Activated naive CD8-positive, alpha-beta T cell treated with anti-CD3 and anti-CD28 coated beads, Interleukin-2, amount 10 ng/mL, durations not matched to agents 7 days and 5 days (primary cell): ENCODE measurements at regions not wholly inside any gene's neighbourhood (a gene's known extent, or its start where the extent isn't known, plus 50 kb on each side); places are given as distances from the start of the nearest gene placed in this dataset.

Experiments used
- ATAC-seq: fragments of 150-1000 bp; cut with Tn5 transposase; one replicate; pipeline ENCODE4 v1.10.0; 2021; ENCODE audit warnings: low read depth, moderate library complexity
- POLR2A ChIA-PET: fragments of 350-600 bp; sonication (Branson Sonifier 250); formaldehyde crosslinking; loops from one replicate; lab custom pipeline; 2021; ENCODE audit warnings: antibody characterized with exemption; lab: Charles Lee
- DNase-seq: peaks from one replicate; pipeline ENCODE4 v3.0.0; 2021
- H3K27ac Mint-ChIP-seq: one replicate; pipeline ENCODE4 v1.8.0; 2022; ENCODE audit warnings: mild to moderate bottlenecking, mixed read lengths
- H3K27me3 Mint-ChIP-seq: one replicate; pipeline ENCODE4 v1.8.0; 2022; ENCODE audit warnings: mild to moderate bottlenecking, moderate library complexity, mixed read lengths
- H3K36me3 Mint-ChIP-seq: one replicate; pipeline ENCODE4 v1.8.0; 2021; ENCODE audit warnings: mild to moderate bottlenecking, mixed read lengths
- H3K4me1 Mint-ChIP-seq: one replicate; pipeline ENCODE4 v1.8.0; 2021; ENCODE audit warnings: mixed read lengths
- H3K4me3 Mint-ChIP-seq: one replicate; pipeline ENCODE4 v1.8.0; 2022; ENCODE audit warnings: mild to moderate bottlenecking, moderate library complexity, mixed read lengths
- H3K9me3 Mint-ChIP-seq: one replicate; pipeline ENCODE4 v1.8.0; 2021; ENCODE audit warnings: mixed read lengths

DNA sequence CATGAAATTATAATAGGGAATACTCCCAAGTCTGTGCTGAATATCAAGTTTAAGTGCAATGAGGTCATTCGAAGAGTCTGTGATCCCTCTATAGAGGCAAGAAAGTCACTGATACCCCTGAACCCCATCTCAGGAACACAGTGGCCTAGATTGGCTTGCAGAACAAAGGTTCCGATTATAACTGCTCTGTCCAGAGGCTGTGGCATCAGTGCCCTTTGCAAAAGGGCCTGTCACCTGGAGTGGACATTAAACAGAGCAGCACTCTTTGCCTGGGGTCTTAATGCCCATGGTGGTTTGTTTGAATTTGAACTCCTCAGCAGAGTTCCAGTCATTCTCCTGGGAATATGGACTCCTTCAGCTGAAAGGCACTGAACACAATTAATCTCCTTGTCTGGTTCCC, 93.9 kb upstream of the SLCO3A1 start:
- H3K36me3 Mint-ChIP-seq = no peaks in the 10 kb centered on the region
- no peak for ATAC-seq
- no peak overlapping the region for H3K27ac Mint-ChIP-seq
- peaks cover 14% of the 10 kb centered on the region for H3K27me3 Mint-ChIP-seq
- no peak overlapping the region for H3K4me3 Mint-ChIP-seq
- POLR2A ChIA-PET = no interaction called here
- H3K4me1 Mint-ChIP-seq = no peaks in the 10 kb centered on the region
- no peak for DNase-seq
- H3K9me3 Mint-ChIP-seq = no peaks in the 10 kb centered on the region

DNA sequence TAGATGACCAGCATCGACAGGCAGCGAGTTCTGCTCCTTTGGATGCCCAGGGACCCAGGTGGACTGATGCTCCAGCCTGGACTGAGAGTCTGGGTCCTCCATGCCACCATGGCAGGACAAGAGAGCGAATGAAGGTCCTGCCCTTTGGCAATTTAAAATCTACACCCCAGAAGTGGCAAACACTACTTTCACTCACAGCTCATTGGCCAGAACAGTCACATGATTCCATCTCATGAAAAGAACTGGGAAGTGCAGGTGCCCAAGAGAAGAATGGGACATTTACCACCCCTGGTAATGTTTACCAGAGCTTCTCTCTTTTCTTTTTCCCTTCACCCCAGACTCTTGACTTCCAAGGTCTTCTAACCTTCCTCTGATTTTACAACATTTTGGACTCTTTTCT, 87.8 kb upstream of the SLCO3A1 start:
- Mint-ChIP-seq H3K27ac (no peak overlapping the region), H3K9me3 (no peaks in the 10 kb centered on the region), H3K4me3 (no peak overlapping the region), H3K36me3 (no peaks in the 10 kb centered on the region), H3K4me1 (no peaks in the 10 kb centered on the region), H3K27me3 (peaks cover 23% of the 10 kb centered on the region)
- ATAC-seq (no peak), DNase-seq (no peak)
- POLR2A ChIA-PET = interaction anchor here (0.6 kb wide), 1 partner anchor 763 kb away, joined by 5 read pairs; no protein-coding TSS in a partner anchor

DNA sequence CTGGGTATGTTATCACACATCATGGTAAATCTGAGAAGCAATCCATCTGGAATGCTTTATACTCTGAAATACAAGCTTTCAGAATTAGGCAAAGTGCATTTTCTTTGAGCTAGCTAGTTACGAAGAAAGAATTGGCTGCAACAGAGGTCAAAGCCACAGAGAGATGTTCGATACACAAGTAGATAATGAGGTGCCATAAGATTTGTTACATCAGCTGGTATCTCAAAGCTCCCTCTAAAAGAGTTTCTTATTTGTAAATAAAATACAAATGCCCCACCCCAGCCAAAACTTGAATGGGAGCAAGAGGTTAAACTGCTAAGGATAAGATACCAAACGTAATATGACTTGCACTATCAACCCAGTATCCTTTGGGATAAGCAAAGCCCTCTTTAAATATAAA, 84.0 kb upstream of the SLCO3A1 start:
- Mint-ChIP-seq H3K9me3 (no peaks in the 10 kb centered on the region), H3K4me1 (no peaks in the 10 kb centered on the region), H3K27me3 (peaks cover 15% of the 10 kb centered on the region), H3K4me3 (no peak overlapping the region), H3K27ac (no peak overlapping the region), H3K36me3 (no peaks in the 10 kb centered on the region)
- POLR2A ChIA-PET = no interaction called here
- DNase-seq (no peak), ATAC-seq (no peak)

DNA sequence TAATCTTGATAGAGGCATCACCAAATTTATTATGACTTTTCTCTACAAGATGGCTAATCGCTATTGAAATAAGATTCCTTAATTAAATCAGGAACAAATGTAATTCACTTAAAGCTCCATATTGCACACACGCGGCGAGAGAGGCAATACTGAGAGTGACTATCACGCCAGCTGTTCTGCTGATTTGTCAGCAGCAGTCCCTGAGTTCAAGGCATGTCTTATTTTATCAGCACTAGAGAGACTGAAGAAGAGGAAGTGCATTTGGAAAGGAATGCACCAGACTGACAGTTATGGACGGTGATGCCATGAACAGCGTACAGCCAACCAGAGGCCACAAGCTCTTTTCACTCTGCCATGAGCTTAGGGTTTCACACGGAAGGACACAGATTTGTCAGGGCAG, 83.6 kb upstream of the SLCO3A1 start:
- DNase-seq (no peak), ATAC-seq (no peak)
- no peak overlapping the region for H3K27ac Mint-ChIP-seq
- H3K4me1 Mint-ChIP-seq = no peaks in the 10 kb centered on the region
- no peaks in the 10 kb centered on the region for H3K9me3 Mint-ChIP-seq
- no peak overlapping the region for H3K4me3 Mint-ChIP-seq
- H3K36me3 Mint-ChIP-seq = no peaks in the 10 kb centered on the region
- POLR2A ChIA-PET = no interaction called here
- H3K27me3 Mint-ChIP-seq = peaks cover 14% of the 10 kb centered on the region

DNA sequence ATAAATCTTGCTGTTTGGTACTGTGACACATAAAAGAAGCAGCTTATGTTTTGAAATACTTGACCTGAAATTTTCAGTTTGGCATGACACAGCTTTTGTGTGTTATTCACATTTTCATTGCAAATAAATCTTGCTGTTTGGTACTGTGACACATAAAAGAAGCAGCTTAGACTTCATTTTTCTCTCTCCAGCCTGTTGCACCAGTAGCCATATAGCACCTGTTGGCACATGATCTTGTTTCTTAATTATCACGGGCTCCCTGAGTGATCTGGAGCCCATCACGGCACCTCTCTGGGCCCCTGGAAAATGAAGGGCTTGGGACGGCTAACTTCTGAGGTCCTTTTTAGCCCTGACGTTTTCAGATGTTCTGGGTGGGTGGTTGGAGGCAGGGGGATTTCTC, 77.4 kb upstream of the SLCO3A1 start:
- Mint-ChIP-seq H3K4me3 (no peak overlapping the region), H3K9me3 (no peaks in the 10 kb centered on the region), H3K36me3 (no peaks in the 10 kb centered on the region), H3K27me3 (peaks cover 28% of the 10 kb centered on the region), H3K4me1 (no peaks in the 10 kb centered on the region), H3K27ac (no peak overlapping the region)
- ATAC-seq (no peak), DNase-seq (no peak)
- POLR2A ChIA-PET = no interaction called here

DNA sequence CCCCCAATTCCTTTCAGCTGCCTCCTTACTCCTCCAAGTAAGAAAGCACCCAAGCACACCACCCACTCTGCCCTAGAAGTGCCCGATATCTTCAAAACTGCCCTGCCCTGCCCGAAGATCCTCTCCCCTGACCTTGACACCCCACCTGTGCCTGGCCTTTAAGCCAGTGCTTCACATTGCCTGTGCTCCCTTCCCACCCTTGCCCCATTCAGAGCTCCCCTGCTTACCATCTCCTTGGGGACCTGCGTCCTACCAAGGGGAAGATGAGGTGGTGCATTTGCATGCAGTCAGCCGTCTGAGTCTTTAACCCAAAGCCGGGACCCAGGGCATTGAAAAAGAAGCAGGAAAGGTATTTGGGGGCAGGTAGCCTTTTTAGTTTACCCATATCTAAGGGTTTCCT, 73.5 kb upstream of the SLCO3A1 start:
- H3K27me3 Mint-ChIP-seq = peaks cover 39% of the 10 kb centered on the region
- H3K27ac Mint-ChIP-seq = no peak overlapping the region
- POLR2A ChIA-PET = no interaction called here
- no peak overlapping the region for H3K4me3 Mint-ChIP-seq
- DNase-seq (no peak), ATAC-seq (no peak)
- H3K36me3 Mint-ChIP-seq = no peaks in the 10 kb centered on the region
- H3K4me1 Mint-ChIP-seq = no peaks in the 10 kb centered on the region
- no peaks in the 10 kb centered on the region for H3K9me3 Mint-ChIP-seq

DNA sequence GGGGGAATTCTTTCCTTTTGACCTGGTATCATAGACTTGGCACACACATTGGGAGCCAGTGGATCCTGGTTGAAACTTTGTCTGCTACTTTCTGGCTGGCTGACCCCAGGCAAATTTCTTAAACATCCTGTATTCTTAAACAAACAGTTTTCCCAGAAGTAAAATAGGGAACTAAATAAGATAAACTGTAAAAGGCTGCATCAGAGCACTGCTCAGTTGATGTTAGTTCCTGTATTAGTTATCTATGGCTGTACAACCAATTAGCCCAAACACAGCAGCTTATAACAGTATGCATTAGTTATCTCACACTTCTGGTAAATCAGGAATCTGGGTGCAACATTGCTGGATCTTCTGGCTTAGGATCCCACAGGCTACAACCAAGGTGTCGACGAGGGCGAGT, 73.1 kb upstream of the SLCO3A1 start:
- H3K27me3 Mint-ChIP-seq = peaks cover 36% of the 10 kb centered on the region

DNA sequence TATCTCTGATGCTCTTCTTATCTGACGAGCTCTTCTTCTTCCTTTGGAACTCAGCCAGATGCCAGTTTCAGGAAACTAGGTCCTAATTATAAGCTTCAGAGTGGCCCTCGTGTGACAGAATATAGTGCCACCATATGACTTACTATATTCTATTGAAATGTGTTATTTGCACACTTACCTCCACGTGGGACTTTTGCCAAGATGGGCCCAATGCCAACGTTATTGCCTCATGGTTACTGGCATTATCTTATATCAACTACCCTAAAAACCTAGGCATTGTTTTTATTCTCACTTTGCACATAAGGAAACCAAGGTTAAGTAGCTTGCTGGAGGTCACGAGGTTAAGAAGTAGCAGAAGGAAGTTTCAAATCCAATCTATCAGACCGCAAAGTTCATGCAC, 71.3 kb upstream of the SLCO3A1 start:
- Mint-ChIP-seq H3K27me3 (peaks cover 28% of the 10 kb centered on the region), H3K4me3 (no peak overlapping the region), H3K36me3 (no peaks in the 10 kb centered on the region), H3K4me1 (no peaks in the 10 kb centered on the region), H3K27ac (no peak overlapping the region), H3K9me3 (no peaks in the 10 kb centered on the region)
- DNase-seq (no peak), ATAC-seq (no peak)
- POLR2A ChIA-PET = no interaction called here

More for the DNA sequence above, 73.1 kb upstream of the SLCO3A1 start:
- Mint-ChIP-seq H3K36me3 (no peaks in the 10 kb centered on the region), H3K27ac (no peak overlapping the region), H3K4me3 (no peak overlapping the region), H3K9me3 (no peaks in the 10 kb centered on the region), H3K4me1 (no peaks in the 10 kb centered on the region)
- ATAC-seq (no peak), DNase-seq (no peak)
- POLR2A ChIA-PET = no interaction called here

DNA sequence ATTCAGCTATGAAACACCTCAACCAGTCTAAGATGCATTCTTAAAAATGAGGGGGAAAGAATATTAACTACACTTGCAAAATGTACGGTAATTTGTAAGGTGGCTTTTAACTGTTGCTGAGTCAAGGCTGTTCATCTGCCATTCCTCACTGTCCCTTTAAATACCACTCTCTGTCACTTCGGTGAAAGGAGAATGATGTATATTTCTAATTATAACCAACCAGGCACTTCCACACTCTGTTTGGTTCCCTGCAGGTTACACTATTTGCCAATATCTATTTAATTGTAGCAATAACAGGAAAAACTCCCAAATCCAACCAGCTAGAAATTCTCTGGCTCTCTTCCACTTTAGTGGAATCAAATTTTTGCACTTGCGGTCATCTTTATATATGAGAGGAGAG, 70.5 kb upstream of the SLCO3A1 start:
- H3K27ac Mint-ChIP-seq = no peak overlapping the region
- POLR2A ChIA-PET = interaction anchor here (0.6 kb wide), 1 partner anchor 700 kb away, joined by 3 read pairs; no protein-coding TSS in a partner anchor

DNA sequence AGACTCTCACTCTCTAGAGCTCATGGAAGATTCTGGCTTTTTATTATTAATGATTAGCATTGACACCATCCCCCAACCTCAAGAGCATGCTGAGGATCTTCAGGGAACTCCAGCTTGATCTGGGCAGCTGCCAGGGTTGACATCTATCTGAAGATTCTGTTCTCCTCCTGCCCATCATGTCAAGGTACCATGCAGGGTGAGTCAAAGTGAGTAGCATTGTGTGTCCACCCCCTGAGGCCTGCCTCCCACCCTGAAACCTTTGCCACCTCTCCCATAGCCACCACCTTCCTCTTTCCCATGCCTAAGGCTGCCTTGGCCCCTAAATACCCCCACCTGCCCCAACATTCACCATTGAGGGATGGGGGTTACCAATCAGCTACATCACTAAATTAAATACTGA, 70.1 kb upstream of the SLCO3A1 start:
- DNase-seq = no peak
- Mint-ChIP-seq H3K27me3 (peaks cover 21% of the 10 kb centered on the region), H3K27ac (no peak overlapping the region), H3K4me3 (no peak overlapping the region), H3K4me1 (no peaks in the 10 kb centered on the region), H3K9me3 (no peaks in the 10 kb centered on the region), H3K36me3 (no peaks in the 10 kb centered on the region)
- POLR2A ChIA-PET = interaction anchor here (0.6 kb wide), 1 partner anchor 701 kb away, joined by 3 read pairs; no protein-coding TSS in a partner anchor
- ATAC-seq = no peak

More for the DNA sequence above, 70.5 kb upstream of the SLCO3A1 start:
- no peak for DNase-seq
- ATAC-seq = no peak
- no peaks in the 10 kb centered on the region for H3K9me3 Mint-ChIP-seq
- no peaks in the 10 kb centered on the region for H3K36me3 Mint-ChIP-seq
- no peaks in the 10 kb centered on the region for H3K4me1 Mint-ChIP-seq
- H3K27me3 Mint-ChIP-seq = peaks cover 23% of the 10 kb centered on the region
- no peak overlapping the region for H3K4me3 Mint-ChIP-seq

DNA sequence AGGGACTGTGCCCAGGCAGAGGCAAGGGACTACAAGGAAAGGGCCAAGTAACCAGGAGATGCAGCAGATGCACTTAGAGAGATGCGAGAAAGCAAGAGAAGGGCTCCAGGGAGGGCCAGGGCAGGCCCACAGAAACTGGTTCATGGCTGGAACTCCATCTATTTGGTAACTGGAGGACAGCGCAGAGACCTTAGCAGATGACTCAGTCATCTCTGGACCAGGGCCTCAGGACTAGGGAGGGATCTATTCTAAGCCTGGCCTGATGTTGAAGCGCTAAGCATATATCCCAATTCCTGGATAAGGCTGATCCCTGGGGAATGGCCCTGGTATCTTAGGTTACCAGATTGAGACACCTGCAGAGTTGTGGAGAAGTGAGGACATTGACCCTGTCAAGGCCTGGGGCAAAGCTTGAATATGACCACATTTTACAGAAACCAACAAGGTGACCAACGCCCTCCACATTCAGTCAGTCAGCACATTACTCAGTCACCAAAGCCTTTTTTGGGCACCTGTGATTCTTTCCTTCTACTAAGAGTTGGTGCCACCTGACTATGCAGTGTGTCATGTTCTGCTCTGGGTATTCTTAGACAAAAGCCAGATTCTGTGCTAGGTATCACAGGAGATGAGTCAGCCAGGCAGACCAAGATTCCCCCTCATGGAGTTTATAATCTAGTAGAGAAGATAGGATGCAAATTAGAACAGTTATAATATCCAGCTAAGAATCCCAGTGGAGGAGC, 68.4 kb upstream of the SLCO3A1 start:
- DNase-seq (no peak), ATAC-seq (no peak)
- no peaks in the 10 kb centered on the region for H3K4me1 Mint-ChIP-seq
- H3K36me3 Mint-ChIP-seq = no peaks in the 10 kb centered on the region
- H3K4me3 Mint-ChIP-seq = no peak overlapping the region
- no peak overlapping the region for H3K27ac Mint-ChIP-seq
- POLR2A ChIA-PET = no interaction called here
- H3K27me3 Mint-ChIP-seq = peaks cover 19% of the 10 kb centered on the region
- H3K9me3 Mint-ChIP-seq = no peaks in the 10 kb centered on the region

DNA sequence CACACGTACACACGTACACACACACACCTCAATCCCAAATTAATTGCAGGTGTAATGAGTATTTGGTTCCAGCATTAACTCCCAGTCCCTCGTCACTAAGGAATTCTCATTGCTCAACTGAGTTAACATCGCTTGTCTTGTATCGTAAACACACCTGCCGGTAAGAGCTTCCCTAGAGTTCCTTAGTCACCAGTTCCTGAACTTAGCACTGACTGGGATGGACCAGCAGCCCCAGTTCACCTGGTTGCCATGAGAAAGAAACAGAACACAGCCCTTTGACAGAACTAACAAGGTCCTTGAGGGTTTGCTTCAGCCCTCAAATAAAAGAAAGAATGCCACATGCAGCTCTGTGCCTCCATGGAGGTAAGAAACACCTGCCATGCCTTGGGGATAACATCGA, 66.3 kb upstream of the SLCO3A1 start:
- H3K4me3 Mint-ChIP-seq = no peak overlapping the region
- no peak overlapping the region for H3K27ac Mint-ChIP-seq
- DNase-seq (no peak), ATAC-seq (no peak)
- H3K9me3 Mint-ChIP-seq = no peaks in the 10 kb centered on the region
- H3K4me1 Mint-ChIP-seq = no peaks in the 10 kb centered on the region
- H3K27me3 Mint-ChIP-seq = peaks cover 7% of the 10 kb centered on the region
- no peaks in the 10 kb centered on the region for H3K36me3 Mint-ChIP-seq
- POLR2A ChIA-PET = no interaction called here

DNA sequence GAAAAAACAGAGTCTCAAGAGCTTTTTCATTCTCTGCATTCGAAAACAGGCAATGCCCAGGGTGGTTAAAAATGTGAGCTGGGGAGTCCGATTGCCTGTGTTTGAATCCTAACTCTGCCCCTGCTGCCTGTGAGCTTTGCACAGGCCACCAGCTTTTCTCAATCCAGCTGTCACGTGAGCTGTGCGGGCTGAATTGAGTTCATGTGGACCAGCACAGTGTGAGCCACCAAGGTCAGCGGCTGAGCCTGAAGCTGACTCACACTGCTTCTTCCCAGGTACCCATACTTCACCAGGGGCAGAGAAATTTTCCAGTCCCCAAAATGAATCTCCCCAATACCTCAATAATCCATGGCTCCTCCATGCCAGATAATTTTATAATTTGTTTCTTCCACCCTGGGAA, 64.4 kb upstream of the SLCO3A1 start:
- Mint-ChIP-seq H3K27ac (no peak overlapping the region), H3K36me3 (no peaks in the 10 kb centered on the region)

DNA sequence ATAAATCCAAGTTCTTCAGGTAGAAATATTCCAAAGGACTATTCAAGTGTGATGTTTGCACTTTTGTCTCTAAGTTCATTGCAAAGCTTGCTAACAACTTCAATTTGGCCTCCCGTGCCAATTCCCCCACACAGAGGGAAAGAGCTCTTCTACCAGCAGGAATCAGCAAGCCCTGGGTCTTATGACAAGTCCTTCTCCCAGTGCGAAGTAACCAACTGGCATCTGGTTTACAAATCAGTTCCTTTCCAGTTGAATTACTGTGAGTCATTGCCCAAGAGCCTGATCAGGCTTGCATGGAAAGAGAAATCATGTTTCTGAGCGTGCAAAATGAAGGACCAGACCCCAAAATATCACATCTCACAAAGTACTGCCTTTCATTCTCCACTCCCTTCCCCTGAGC, 62.7 kb upstream of the SLCO3A1 start:
- DNase-seq (no peak), ATAC-seq (no peak)
- H3K9me3 Mint-ChIP-seq = no peaks in the 10 kb centered on the region
- no peak overlapping the region for H3K4me3 Mint-ChIP-seq
- H3K27me3 Mint-ChIP-seq = peaks cover 3% of the 10 kb centered on the region
- no peaks in the 10 kb centered on the region for H3K36me3 Mint-ChIP-seq
- POLR2A ChIA-PET = no interaction called here
- H3K4me1 Mint-ChIP-seq = no peaks in the 10 kb centered on the region
- H3K27ac Mint-ChIP-seq = no peak overlapping the region

More for the DNA sequence above, 64.4 kb upstream of the SLCO3A1 start:
- no peaks in the 10 kb centered on the region for H3K4me1 Mint-ChIP-seq
- DNase-seq = no peak
- POLR2A ChIA-PET = no interaction called here
- H3K27me3 Mint-ChIP-seq = peaks cover 3% of the 10 kb centered on the region
- ATAC-seq = no peak
- no peaks in the 10 kb centered on the region for H3K9me3 Mint-ChIP-seq
- H3K4me3 Mint-ChIP-seq = no peak overlapping the region
